Bone marrow (tissue), 2 donors: ENCODE measurements at regions not wholly inside any gene's neighbourhood (a gene's known extent, or its start where the extent isn't known, plus 50 kb on each side); places are given as distances from the start of the nearest gene placed in this dataset.
A peak's percentile ranks its signal among the peaks of the same experiment; 100 is the strongest.

Experiments
- DNase-seq, 2 donors: peaks; one replicate each; lab custom pipeline; 2025; lab: John Stamatoyannopoulos, UW

DNA sequence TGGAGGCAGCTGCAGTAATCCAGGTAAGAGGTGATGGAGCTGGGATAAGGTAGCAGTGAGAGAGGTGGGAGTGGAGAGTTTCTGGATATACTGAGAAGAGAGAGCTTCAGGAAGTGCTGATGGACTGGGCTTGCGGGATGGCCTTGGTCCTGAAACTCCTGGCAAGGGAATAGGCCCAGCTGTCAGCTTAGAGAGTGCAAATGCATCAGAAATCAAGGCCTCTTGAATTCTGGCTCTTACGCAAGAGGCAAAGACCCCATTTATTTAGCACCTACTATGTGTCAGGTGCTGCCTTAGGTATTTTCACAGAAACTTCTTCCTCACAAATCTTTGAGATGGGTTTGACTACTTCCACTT, 227.2 kb upstream of the MAP3K1 start:
- DNase-seq: no peak

DNA sequence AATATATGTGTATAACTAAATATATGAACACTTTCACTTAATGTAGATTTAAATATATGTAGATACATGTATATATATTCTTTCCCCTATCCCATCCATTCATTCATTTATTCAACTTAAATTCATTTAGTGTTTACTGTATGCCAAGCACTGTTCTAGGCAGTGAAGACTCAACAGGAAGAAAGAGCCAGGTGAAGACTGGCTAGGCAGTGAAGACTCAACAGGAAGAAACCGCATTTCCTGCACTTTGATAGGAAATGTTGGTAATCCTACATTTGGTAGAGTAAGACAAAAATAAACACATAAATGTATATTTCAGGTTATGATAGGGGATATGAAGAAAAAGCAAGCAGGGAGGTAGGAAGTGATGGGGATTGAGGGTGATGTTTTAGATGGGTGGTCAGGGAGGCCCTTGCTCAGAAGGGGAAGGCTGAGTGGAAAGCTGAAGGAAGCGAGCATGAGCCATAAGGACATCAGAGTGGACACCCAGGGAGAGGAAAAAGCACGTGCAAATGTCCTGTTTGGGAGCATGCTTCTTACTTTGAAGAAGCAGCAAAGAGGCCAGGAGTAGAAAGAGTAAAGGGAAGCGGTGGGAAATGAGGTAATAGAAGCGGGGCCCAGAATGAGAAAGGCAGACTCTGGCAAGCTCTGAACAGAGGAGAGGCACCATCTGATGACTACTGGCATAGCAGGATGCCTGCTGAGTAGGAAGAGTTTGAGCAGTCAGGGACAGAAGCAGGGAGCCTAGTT, 227.8 kb upstream of the MAP3K1 start:
- DNase-seq: no peak

DNA sequence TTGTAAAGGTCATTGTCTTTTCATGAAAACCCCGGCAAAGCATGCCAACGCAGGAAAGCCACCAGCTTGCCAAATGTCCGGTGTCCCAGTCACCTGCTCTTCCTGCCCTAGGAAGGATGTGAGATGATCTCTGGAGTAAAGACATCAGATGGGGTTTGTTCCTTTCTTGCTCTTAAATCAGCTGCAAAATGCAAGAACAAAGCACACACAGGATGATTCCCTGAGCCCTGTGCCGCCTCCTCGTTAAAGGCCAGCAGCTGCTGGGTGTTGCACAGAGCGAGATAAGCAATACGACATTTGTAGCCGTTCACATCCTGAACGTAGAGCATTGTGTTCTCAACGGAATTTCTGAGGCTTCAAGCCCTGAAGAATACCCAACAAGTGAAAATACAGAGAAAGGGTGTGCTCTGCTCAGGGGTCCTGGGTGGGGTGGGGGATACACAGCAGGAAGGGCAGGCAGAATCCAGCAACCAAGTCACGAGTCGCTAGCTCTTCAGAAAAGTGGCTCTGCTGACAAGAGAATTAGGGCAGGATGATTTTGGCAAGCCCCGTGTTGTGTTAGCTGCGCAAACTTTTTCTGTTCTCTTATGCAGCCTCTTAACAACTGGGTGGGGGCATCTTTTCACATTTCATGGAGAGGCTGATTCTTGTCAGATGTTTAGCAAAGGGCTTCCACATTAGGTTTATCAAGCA, 229.2 kb upstream of the MAP3K1 start:
- DNase-seq: no peak

GRCh38 chr5:56585461-56585860, 229.9 kb upstream of the MAP3K1 start:
- peak in 1 of 2 donors; percentile 74 for DNase-seq

GRCh38 chr5:56581426-56581825, 233.9 kb upstream of the MAP3K1 start:
- DNase-seq: no peak

DNA sequence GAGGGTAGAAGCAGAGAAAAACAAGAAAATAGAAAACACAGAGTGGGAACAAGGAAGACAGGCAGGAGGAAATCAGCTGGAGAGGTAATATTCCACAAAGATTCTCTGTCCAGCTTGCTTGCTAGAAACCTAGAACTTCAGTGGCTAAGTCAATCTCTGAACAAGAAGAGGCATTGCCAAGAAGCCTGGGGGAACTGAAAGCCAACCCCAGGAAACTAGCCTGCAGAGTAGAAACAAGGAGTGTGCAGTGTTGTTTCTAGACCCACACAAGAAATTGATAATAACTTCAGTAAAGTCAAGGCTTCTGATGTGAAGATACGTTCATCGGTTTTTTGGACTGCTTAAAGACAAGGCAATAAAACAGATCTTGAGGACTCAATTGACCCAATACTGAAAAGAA, 234.5 kb upstream of the MAP3K1 start:
- no peak for DNase-seq

DNA sequence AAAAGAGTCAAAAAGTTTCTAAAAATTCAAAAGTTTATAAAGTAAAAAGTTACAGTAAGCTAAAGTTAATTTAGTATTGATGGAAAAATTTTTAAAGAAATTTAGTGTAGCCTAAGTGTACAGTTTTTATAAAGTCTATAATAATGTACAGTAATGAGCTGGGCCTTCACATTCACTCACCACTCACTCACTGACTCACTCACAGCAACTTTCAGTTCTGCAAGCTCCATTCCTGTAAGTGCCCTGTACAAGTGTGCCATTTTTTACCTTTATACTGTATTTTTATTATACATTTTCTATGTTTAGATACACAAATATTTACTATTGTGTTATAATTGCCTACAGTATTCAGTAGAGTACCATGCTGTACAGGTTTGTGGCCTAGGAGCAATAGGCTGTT, 239.5 kb upstream of the MAP3K1 start:
- no peak for DNase-seq

GRCh38 chr5:56574778-56575177, 240.6 kb upstream of the MAP3K1 start:
- no peak for DNase-seq

DNA sequence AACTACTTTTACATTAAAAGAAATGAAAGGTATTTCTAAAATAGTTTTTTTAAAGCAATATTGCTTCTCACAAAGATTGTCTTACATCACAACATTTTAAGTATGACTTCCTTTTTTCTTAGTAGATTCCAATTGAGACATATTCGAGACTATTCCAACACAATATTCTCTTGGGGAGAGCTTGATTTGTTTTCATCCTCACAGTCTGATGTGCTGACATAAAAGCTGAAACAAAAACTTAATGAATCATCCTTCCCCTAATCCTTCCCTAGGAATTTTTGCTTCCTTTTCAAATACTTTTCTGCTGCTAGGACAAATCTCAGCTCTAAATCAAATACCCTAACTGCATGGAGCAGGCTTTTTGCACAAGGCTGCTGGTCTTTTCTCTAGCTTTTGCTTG, 245.8 kb upstream of the MAP3K1 start:
- DNase-seq: no peak

DNA sequence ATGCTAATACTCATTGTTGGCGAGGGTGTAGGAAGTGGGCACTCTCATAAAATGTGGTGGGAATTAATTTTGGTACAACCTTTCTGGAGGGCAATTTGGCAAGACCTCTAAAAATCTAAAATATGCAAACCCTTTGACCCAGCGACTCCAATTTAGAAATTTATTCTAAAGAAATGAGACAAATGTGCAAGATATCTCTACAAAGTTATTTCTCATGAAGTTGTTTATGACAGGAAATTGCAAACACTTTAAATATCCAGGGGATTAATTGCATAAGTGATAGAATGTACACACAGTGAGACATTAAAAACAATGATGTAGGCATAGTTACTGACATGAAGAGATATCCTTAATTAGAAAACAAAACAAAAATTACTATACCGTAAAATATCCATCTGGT, 246.3 kb upstream of the MAP3K1 start:
- DNase-seq: no peak

DNA sequence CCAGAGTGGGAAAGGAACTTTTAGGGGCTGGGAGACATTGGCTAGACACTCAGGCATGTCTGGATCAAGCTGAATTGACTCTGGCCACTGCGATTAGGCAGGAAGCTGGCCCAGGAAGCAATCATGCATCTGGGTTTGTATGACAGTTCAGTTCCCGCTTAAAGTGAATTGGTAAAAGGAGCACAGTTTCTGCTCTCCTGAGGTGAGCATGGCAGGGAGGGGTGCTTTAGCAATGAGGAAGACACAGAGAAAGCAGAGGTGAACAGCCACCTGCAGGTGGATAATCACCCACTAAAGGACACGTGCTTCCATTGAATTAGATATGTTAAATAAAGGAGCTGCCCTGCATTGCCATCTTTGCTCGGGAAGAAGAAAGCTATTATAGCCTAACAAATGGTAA, 248.1 kb upstream of the MAP3K1 start:
- no peak for DNase-seq

DNA sequence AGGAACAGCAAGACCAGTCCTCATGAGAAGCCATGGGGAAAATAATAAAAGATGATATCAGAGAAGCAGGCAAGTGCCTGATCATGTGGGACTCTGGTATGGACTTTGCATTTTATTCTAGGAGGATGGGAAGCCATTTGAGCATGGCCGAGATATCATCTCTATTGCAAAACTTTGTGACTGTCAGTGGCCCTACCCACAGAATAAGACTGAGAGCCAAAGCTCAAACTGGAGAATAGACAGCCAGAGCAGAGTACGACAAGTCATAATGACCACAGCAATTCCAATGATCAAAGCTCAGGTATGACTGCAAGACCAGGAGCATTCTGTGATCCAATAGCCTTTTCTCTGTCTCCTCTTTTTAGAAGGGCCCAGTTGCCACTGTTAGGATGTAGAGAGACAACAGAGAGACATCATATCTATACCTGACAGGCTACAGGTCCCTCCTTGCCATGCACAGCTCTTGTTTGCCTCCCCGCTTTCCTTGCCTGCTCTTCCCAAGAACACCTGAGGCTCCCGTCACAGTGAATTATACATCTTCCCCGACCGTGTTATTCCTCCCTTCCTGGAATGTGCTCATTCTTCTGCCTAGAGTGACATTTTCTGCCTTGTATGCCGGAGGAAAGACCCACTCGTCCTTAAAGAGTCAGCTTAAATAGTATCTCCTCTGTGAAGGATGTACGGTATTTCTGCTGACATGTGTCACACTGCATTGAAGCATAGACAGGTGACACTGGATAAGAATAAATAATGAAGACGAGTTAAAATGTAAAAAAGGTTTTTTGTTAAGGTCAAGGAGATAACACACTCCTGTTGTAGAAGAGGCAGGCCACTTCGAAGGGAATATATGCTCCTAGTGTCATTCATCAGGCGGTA, 248.7 kb upstream of the MAP3K1 start:
- DNase-seq: no peak

DNA sequence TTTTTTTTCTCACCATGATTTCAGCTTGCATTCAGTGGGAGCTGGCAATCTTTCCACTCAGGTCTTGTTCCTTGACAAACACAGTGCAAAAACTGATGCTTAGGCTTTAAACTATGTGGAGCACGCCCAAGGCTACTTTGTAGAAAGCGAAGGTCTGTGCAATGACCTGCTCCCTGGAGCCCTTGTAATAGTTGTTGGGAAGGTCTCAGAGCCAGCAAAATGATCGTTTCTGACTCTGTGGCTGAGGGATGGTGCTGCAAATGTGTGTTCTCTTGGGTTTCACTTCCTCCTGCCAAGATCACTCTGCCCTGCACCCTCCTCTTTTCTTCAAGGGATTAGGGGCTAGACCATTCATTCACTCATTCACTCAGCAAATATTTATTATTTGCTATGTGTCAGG, 249.7 kb upstream of the MAP3K1 start:
- peak in 1 of 2 donors; percentile 36 for DNase-seq

DNA sequence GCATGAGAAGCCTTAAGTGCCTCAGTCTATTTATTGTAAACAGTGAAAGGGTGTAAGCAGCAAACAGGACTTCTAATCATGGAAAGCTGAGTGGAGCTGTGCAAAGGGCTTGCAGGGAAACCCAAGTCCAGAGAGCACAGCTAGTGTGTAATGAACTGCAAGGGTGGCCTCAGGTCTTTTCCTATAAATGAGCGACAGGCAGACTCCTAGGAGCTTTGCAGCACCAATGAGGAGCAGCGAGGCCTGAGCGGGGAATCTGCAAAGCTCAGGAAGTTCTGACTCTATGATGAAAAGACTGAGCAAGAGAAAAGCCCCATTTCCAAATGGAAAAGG, 250.1 kb upstream of the MAP3K1 start:
- DNase-seq: no peak

DNA sequence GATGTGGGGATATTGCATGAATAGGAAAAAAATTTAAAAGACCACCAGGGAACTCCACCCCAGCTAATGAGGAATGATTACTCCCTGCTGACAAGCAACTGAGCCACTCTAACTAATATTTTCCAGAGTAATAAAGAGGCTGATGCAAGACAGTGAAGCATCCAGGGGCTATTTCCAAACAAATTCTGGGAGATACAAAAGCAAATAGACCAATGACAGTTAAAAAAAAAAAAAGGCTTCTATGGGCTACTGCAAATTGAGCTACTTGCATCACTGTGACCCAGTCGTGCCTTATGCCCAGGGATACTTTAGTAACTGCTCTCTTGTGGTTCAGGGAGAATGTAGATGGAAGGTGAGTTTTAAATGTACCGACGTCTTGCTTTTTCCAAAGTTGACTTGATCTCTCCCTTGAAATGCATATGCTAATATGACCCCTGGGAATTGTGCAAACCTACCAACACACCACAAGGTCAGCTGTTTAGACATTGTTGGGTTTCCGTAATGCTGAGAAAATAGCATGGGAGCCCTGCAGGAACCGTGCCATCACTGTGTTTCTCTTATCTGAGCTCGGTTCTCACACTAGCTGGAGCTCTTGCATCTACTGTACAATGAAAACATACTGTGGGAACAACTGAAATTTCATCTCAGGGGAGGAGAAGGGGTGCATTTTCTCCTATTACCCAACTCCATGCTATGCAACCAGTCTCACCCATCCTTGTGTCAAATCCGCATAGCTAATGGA, 250.6 kb upstream of the MAP3K1 start:
- DNase-seq: no peak

GRCh38 chr5:56561455-56561854, 253.9 kb upstream of the MAP3K1 start:
- DNase-seq: no peak

GRCh38 chr5:56558131-56558745, 257.1 kb upstream of the MAP3K1 start:
- no peak for DNase-seq

DNA sequence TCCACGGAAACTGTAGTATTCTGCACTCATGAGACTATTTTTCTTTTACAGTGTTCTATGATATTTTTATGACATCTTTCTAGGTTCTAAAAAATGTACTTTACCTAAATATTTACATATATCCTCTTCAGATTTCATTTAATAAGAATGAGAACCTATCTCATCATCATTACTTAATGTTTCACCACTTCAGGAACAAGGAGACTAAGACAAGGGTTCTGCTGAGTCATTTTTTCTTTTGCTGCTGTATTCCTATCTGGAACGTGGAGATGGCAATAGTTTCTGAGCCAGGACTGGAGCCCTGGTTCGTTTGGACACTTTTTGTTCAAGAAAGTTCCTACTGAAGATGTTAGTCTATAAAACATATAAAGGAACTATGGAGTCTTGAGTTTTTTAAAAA, 258.2 kb upstream of the MAP3K1 start:
- DNase-seq: no peak

- no peak for DNase-seq
These were observed 262.6 kb upstream of the MAP3K1 start for GRCh38 chr5:56552612-56553268.

DNA sequence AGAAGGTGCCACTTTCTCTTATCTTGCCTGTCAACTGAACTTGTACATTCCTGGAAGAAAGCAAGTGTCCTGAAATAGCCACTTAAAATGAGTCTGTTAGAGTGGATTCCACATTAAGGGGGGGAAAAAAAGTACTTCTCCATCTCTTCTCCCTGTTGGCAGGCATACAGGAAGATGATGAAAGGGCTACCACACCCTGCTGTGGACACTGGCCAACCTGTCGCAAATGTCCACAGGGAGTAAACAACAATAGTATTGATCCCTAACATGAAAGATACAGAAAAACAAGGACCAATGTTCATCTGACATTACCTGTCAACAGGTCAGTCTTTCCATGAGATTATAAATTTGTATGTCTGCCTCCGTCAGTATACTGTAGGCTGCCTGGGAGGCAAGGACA, 265.1 kb upstream of the MAP3K1 start:
- DNase-seq: no peak
